H9 (cell line): ENCODE measurements at regions not wholly inside any gene's neighbourhood (a gene's known extent, or its start where the extent isn't known, plus 50 kb on each side); places are given as distances from the start of the nearest gene placed in this dataset.

Source experiments
- DNase-seq: peaks from one replicate; pipeline ENCODE4 v3.0.0-alpha.2; 2017
- H2AFZ ChIP-seq: one replicate; pipeline ENCODE4 v1.6.1; 2013; ENCODE audit warnings: mild to moderate bottlenecking, low read length, control low read depth, moderate library complexity
- H2AK5ac ChIP-seq: 2 replicates; pipeline ENCODE4 v1.6.1; 2013; ENCODE audit warnings: low read length, control low read depth, mixed read lengths; ENCODE audit not compliant: insufficient read length
- H2BK120ac ChIP-seq: one replicate; pipeline ENCODE4 v1.6.1; 2013; ENCODE audit warnings: low read depth, mild to moderate bottlenecking, low read length, control low read depth, inconsistent platforms; ENCODE audit not compliant: poor library complexity, severe bottlenecking
- H2BK12ac ChIP-seq: 2 replicates; pipeline ENCODE4 v1.6.1; 2013; ENCODE audit warnings: low read length, control low read depth, mixed read lengths, low read depth; ENCODE audit not compliant: insufficient read length
- H2BK15ac ChIP-seq: 2 replicates; pipeline ENCODE4 v1.6.1; 2013; ENCODE audit warnings: low read depth, low read length, control low read depth
- H2BK20ac ChIP-seq: one replicate; pipeline ENCODE4 v1.6.1; 2013; ENCODE audit warnings: low read depth, mild to moderate bottlenecking, low read length, control low read depth, inconsistent platforms; ENCODE audit not compliant: poor library complexity, severe bottlenecking
- H2BK5ac ChIP-seq: 2 replicates; pipeline ENCODE4 v1.6.1; 2013; ENCODE audit warnings: low read length, control low read depth, mixed read lengths; ENCODE audit not compliant: insufficient read length
- H3K14ac ChIP-seq: 2 replicates; pipeline ENCODE4 v1.6.1; 2013; ENCODE audit warnings: low read length, control low read depth; ENCODE audit not compliant: insufficient read depth
- H3K18ac ChIP-seq: 2 replicates; pipeline ENCODE4 v1.6.1; 2013; ENCODE audit warnings: low read depth, mild to moderate bottlenecking, mixed read lengths, low read length, control low read depth; ENCODE audit not compliant: insufficient read length
- H3K23ac ChIP-seq: 2 replicates; pipeline ENCODE4 v1.6.1; 2013; ENCODE audit warnings: low read length, control low read depth, mixed read lengths, low read depth; ENCODE audit not compliant: insufficient read length
- H3K23me2 ChIP-seq: 2 replicates; pipeline ENCODE4 v1.6.1; 2013; ENCODE audit warnings: low read depth, mild to moderate bottlenecking, mixed read lengths, low read length, control low read depth; ENCODE audit not compliant: insufficient read length, poor library complexity, severe bottlenecking
- H3K27ac ChIP-seq: 2 replicates; pipeline ENCODE4 v1.5.1; 2013; ENCODE audit warnings: low read length, control low read depth, mixed read lengths, low read depth; ENCODE audit not compliant: insufficient read length
- H3K27me3 ChIP-seq: 2 replicates; pipeline ENCODE4 v1.6.1; 2013; ENCODE audit warnings: low read length, control low read depth, inconsistent platforms; ENCODE audit not compliant: insufficient read depth
- H3K4ac ChIP-seq: 2 replicates; pipeline ENCODE4 v1.6.1; 2013; ENCODE audit warnings: low read depth, mild to moderate bottlenecking, control low read depth, inconsistent platforms, low read length, moderate library complexity
- H3K4me1 ChIP-seq: 2 replicates; pipeline ENCODE4 v1.6.1; 2013; ENCODE audit warnings: low read length, control low read depth, inconsistent platforms; ENCODE audit not compliant: insufficient read depth
- H3K4me2 ChIP-seq: 2 replicates; pipeline ENCODE4 v1.6.1; 2013; ENCODE audit warnings: low read length, control low read depth, mixed read lengths; ENCODE audit not compliant: insufficient read length, insufficient read depth
- H3K56ac ChIP-seq: 2 replicates; pipeline ENCODE4 v1.6.1; 2013; ENCODE audit warnings: low read depth, mild to moderate bottlenecking, mixed read lengths, low read length, control low read depth; ENCODE audit not compliant: insufficient read length
- H3K79me1 ChIP-seq: 2 replicates; pipeline ENCODE4 v1.6.1; 2013; ENCODE audit warnings: low read depth, mild to moderate bottlenecking, moderate library complexity, low read length, control low read depth, inconsistent platforms; ENCODE audit not compliant: insufficient read depth, poor library complexity, severe bottlenecking
- H3K79me2 ChIP-seq: 2 replicates; pipeline ENCODE4 v1.6.1; 2013; ENCODE audit warnings: low read length, control low read depth, inconsistent platforms; ENCODE audit not compliant: insufficient read depth
- H3K9ac ChIP-seq: 2 replicates; pipeline ENCODE4 v1.6.1; 2013; ENCODE audit warnings: low read length, control low read depth, mixed read lengths; ENCODE audit not compliant: insufficient read length; ENCODE audit errors: extremely low read depth
- H3K9me3 ChIP-seq: one replicate; pipeline ENCODE4 v1.6.1; 2013; ENCODE audit warnings: low read depth, low read length, inconsistent platforms; ENCODE audit not compliant: control insufficient read depth
- H3T11ph ChIP-seq: one replicate; pipeline ENCODE4 v1.6.1; 2013; ENCODE audit warnings: mild to moderate bottlenecking, low read length, control low read depth, inconsistent platforms
- H4K20me1 ChIP-seq: one replicate; pipeline ENCODE4 v1.6.1; 2013; ENCODE audit not compliant: control insufficient read depth, insufficient read length, insufficient read depth
- H4K5ac ChIP-seq: 2 replicates; pipeline ENCODE4 v1.6.1; 2013; ENCODE audit warnings: low read depth, mild to moderate bottlenecking, mixed read lengths, low read length, control low read depth; ENCODE audit not compliant: insufficient read length
- H4K8ac ChIP-seq: replicated peaks from 2 replicates; pipeline ENCODE4 v1.6.1; 2013; ENCODE audit warnings: low read length, control low read depth, mixed read lengths, low read depth; ENCODE audit not compliant: insufficient read length
- H4K91ac ChIP-seq: 2 replicates; pipeline ENCODE4 v1.6.1; 2013; ENCODE audit warnings: low read depth, mild to moderate bottlenecking, moderate library complexity, mixed read lengths, low read length, control low read depth; ENCODE audit not compliant: insufficient read length
- H3K27ac Mint-ChIP-seq, 3 experiments: 2 replicates in 2 of 3; 3 replicates in 1 of 3; pipeline ENCODE4 v1.8.0; 2020 to 2021; ENCODE audit warnings: mixed read lengths in 3 of 3, mild to moderate bottlenecking in 1 of 3, moderate library complexity in 1 of 3
- H3K27me3 Mint-ChIP-seq: 2 replicates; pipeline ENCODE4 v1.8.0; 2021; ENCODE audit warnings: low read depth, mild to moderate bottlenecking, moderate library complexity, mixed read lengths
- H3K36me3 Mint-ChIP-seq, 3 experiments: 2 replicates in 2 of 3; 3 replicates in 1 of 3; pipeline ENCODE4 v1.8.0; 2020 to 2021; ENCODE audit warnings: low read depth in 3 of 3, mixed read lengths in 3 of 3; ENCODE audit not compliant: insufficient read depth in 1 of 3
- H3K4me1 Mint-ChIP-seq, 2 experiments: 2 replicates each; pipeline ENCODE4 v1.8.0; 2020; ENCODE audit warnings: mixed read lengths in 2 of 2
- H3K4me3 Mint-ChIP-seq, 2 experiments: 2 replicates in 1 of 2; 3 replicates in 1 of 2; pipeline ENCODE4 v1.8.0; 2020 to 2021; ENCODE audit warnings: mild to moderate bottlenecking in 2 of 2, mixed read lengths in 2 of 2, moderate library complexity in 1 of 2
- H3K9me3 Mint-ChIP-seq, 2 experiments: 2 replicates in 1 of 2; 3 replicates in 1 of 2; pipeline ENCODE4 v1.8.0; 2020; ENCODE audit warnings: mild to moderate bottlenecking in 2 of 2, mixed read lengths in 2 of 2, moderate library complexity in 1 of 2
- CTCF ChIP-seq: fragments of 200-600 bp; sonication (generic); conservative IDR thresholded peaks from 3 replicates; pipeline ENCODE4 v1.8.0; 2021; ENCODE audit warnings: antibody characterized with exemption, mild to moderate bottlenecking
- WGBS: extraction: QIAGEN DNeasy Blood & Tissue Kit; methylation state at CpG from one replicate; pipeline ENCODE4 v1.1.7; 2013; ENCODE audit warnings: missing lambda C conversion rate, low lambda C conversion rate, mixed read lengths; ENCODE audit not compliant: insufficient read length; ENCODE audit errors: extremely low coverage; 5-methylcytosine and 5-hydroxymethylcytosine counted together

GRCh38 chr3:126245811-126246727 is 65.7 kb upstream of the ALDH1L1 start:
- no peaks in the 10 kb centered on the region for H3K9me3 ChIP-seq
- H2BK120ac ChIP-seq, result no peak overlapping the region
- H3K79me1 ChIP-seq, result no peaks in the 10 kb centered on the region
- Mint-ChIP-seq H3K27ac (no peak overlapping the region), H3K4me1 (peaks cover 16 to 19% of the 10 kb centered on the region in 2 experiments), H3K27me3 (peaks cover 3% of the 10 kb centered on the region; the same call in 1 of the 2 replicates), H3K36me3 (peaks cover 7 to 20% (median 7%) of the 10 kb centered on the region in 3 experiments; a peak in 6 of 7 replicates), H3K4me3 (no peak overlapping the region), H3K9me3 (peaks cover 23 to 28% of the 10 kb centered on the region in 2 experiments)
- H3K23ac ChIP-seq, result no peak overlapping the region
- no CpG with 5 or more reads among the region's 14 CpGs for WGBS
- H3K27ac ChIP-seq, result no peak overlapping the region
- no peaks in the 10 kb centered on the region for H3K4me1 ChIP-seq
- no peaks in the 10 kb centered on the region for H3K23me2 ChIP-seq
- H2BK5ac ChIP-seq, result no peak overlapping the region
- no peak overlapping the region for H4K5ac ChIP-seq
- no peak overlapping the region for H3K9ac ChIP-seq
- no peak overlapping the region for H4K91ac ChIP-seq
- no peaks in the 10 kb centered on the region for H3K79me2 ChIP-seq
- no peak overlapping the region for H2BK12ac ChIP-seq
- no peak overlapping the region for H3K14ac ChIP-seq
- H3K4ac ChIP-seq, result no peak overlapping the region
- no peak overlapping the region for H3K4me2 ChIP-seq
- no peak for DNase-seq
- no peak overlapping the region for H4K8ac ChIP-seq
- no peak overlapping the region for H3K56ac ChIP-seq
- no peak overlapping the region for H3K18ac ChIP-seq
- no peak overlapping the region for H2BK15ac ChIP-seq
- no peaks in the 10 kb centered on the region for H3K27me3 ChIP-seq
- peak; percentile 75 for TF ChIP-seq CTCF
- no peaks in the 10 kb centered on the region for H4K20me1 ChIP-seq
- no peak overlapping the region for H3T11ph ChIP-seq
- no peak overlapping the region for H2BK20ac ChIP-seq
- no peak overlapping the region for H2AK5ac ChIP-seq
- no peak overlapping the region for H2AFZ ChIP-seq
